ENCODE measurements at regions not wholly inside any gene's neighbourhood (a gene's known extent, or its start where the extent isn't known, plus 50 kb on each side); places are given as distances from the start of the nearest gene placed in this dataset.

GRCh38 chr2:185127412-185127811, 529.1 kb downstream of the ZNF804A start:
- POLR2A ChIA-PET = no interaction called here
- CTCF ChIA-PET = no interaction called here
- TF ChIP-seq CTCF (IDR thresholded peaks at IDR 0.05; ENCODE audit: control extremely low read depth, extremely low read depth, low read depth, missing control alignments) = no peak
- no peak for DNase-seq (ENCODE audit: extremely low spot score)

GRCh38 chr2:185128346-185128745, 530.0 kb downstream of the ZNF804A start:
- no peak for DNase-seq (ENCODE audit: extremely low spot score)
- POLR2A ChIA-PET = no interaction called here
- no peak for TF ChIP-seq CTCF (IDR thresholded peaks at IDR 0.05; ENCODE audit: control extremely low read depth, extremely low read depth, low read depth, missing control alignments)
- CTCF ChIA-PET = no interaction called here

GRCh38 chr2:185128996-185129395, 530.7 kb downstream of the ZNF804A start:
- TF ChIP-seq CTCF (IDR thresholded peaks at IDR 0.05; ENCODE audit: control extremely low read depth, extremely low read depth, low read depth, missing control alignments) = no peak
- POLR2A ChIA-PET = no interaction called here
- CTCF ChIA-PET = no interaction called here
- no peak for DNase-seq (ENCODE audit: extremely low spot score)

- POLR2A ChIA-PET = no interaction called here
- TF ChIP-seq CTCF (IDR thresholded peaks at IDR 0.05; ENCODE audit: control extremely low read depth, extremely low read depth, low read depth, missing control alignments) = no peak
- DNase-seq (ENCODE audit: extremely low spot score) = no peak
- CTCF ChIA-PET = interaction anchor here (0.7 kb wide), 1 partner anchor 9 kb away, joined by 3 read pairs; no protein-coding TSS in a partner anchor
Measured at GRCh38 chr2:185130685-185131084, 532.4 kb downstream of the ZNF804A start.

- POLR2A ChIA-PET = no interaction called here
- CTCF ChIA-PET = interaction anchor here (1.2 kb wide), 1 partner anchor 37 kb away, joined by 3 read pairs; no protein-coding TSS in a partner anchor
- TF ChIP-seq CTCF (IDR thresholded peaks at IDR 0.05; ENCODE audit: control extremely low read depth, extremely low read depth, low read depth, missing control alignments) = no peak
- no peak for DNase-seq (ENCODE audit: extremely low spot score)
Measured at GRCh38 chr2:185132501-185133041, 534.2 kb downstream of the ZNF804A start.

- no peak for TF ChIP-seq CTCF (IDR thresholded peaks at IDR 0.05; ENCODE audit: control extremely low read depth, extremely low read depth, low read depth, missing control alignments)
- POLR2A ChIA-PET = no interaction called here
- no peak for DNase-seq (ENCODE audit: extremely low spot score)
- CTCF ChIA-PET = no interaction called here
Measured at GRCh38 chr2:185137700-185138099, 539.4 kb downstream of the ZNF804A start.

GRCh38 chr2:185142677-185143076, 544.3 kb downstream of the ZNF804A start:
- TF ChIP-seq CTCF (IDR thresholded peaks at IDR 0.05; ENCODE audit: control extremely low read depth, extremely low read depth, low read depth, missing control alignments) = no peak
- DNase-seq (ENCODE audit: extremely low spot score) = no peak
- POLR2A ChIA-PET = no interaction called here
- CTCF ChIA-PET = interaction anchor here (0.6 kb wide), 1 partner anchor 24 kb away, joined by 3 read pairs; no protein-coding TSS in a partner anchor

Measured in GM10248 (cell line).